IMR-90 (cell line): ENCODE measurements at regions not wholly inside any gene's neighbourhood (a gene's known extent, or its start where the extent isn't known, plus 50 kb on each side); places are given as distances from the start of the nearest gene placed in this dataset.

ENCODE experiments used
- ATAC-seq: fragments of 200-7000 bp; cut with Tn5 transposase; 2 replicates; pipeline ENCODE4 v1.9.1; 2020; ENCODE audit warnings: low read depth, mild to moderate bottlenecking, moderate library complexity
- BruUV-seq: library from RNA; stranded (reverse); fragments of 400-500 nt; replicated peaks from 2 replicates; lab custom pipeline; 2021; lab: Mats Ljungman, UMichigan
- CTCF ChIA-PET: fragments of 300-600 bp; formaldehyde crosslinking; extraction: SDS; loops from one replicate; lab custom pipeline; 2021; ENCODE audit warnings: antibody characterized with exemption; lab: Yijun Ruan, JAX
- POLR2A ChIA-PET: fragments of 300-600 bp; sonication (Branson Sonifier 250); formaldehyde crosslinking; loops from one replicate; lab custom pipeline; 2022; ENCODE audit warnings: antibody characterized with exemption; ENCODE audit not compliant: unreplicated experiment; lab: Charles Lee
- DNase-seq: peaks from one replicate; pipeline ENCODE4 v3.0.0; 2013
- H2AFZ ChIP-seq: replicated peaks from 2 replicates; pipeline ENCODE3; 2013; ENCODE audit warnings: low read length, mild to moderate bottlenecking; ENCODE audit not compliant: poor library complexity
- H2AK5ac ChIP-seq: 2 replicates; pipeline ENCODE4 v1.6.1; 2013; ENCODE audit warnings: low read depth, low read length, inconsistent platforms
- H2AK9ac ChIP-seq: replicated peaks from 2 replicates; pipeline ENCODE3; 2013; ENCODE audit warnings: mild to moderate bottlenecking, low read depth, low read length, moderate library complexity; ENCODE audit not compliant: poor library complexity
- H2BK120ac ChIP-seq: 2 replicates; pipeline ENCODE4 v1.6.1; 2013; ENCODE audit warnings: low read depth, low read length, inconsistent platforms
- H2BK15ac ChIP-seq: 3 replicates; pipeline ENCODE4 v1.6.1; 2013; ENCODE audit warnings: low read depth, low read length, inconsistent platforms
- H2BK20ac ChIP-seq: 2 replicates; pipeline ENCODE4 v1.6.1; 2013; ENCODE audit warnings: low read depth, mild to moderate bottlenecking, inconsistent platforms, low read length, moderate library complexity
- H2BK5ac ChIP-seq: 2 replicates; pipeline ENCODE4 v1.6.1; 2013; ENCODE audit warnings: mild to moderate bottlenecking, low read depth, low read length, inconsistent platforms; ENCODE audit not compliant: poor library complexity, severe bottlenecking
- H3K14ac ChIP-seq: replicated peaks from 2 replicates; pipeline ENCODE4 v1.6.1; 2013; ENCODE audit warnings: low read depth, low read length, inconsistent platforms
- H3K18ac ChIP-seq: 2 replicates; pipeline ENCODE4 v1.6.1; 2013; ENCODE audit warnings: low read depth, low read length, control low read depth
- H3K23ac ChIP-seq: 2 replicates; pipeline ENCODE4 v1.6.1; 2013; ENCODE audit warnings: low read depth, low read length, inconsistent platforms
- H3K27ac ChIP-seq: 2 replicates; pipeline ENCODE4 v1.5.1; 2013; ENCODE audit warnings: mild to moderate bottlenecking, control low read depth, low read length; ENCODE audit not compliant: insufficient read depth
- H3K27me3 ChIP-seq: 2 replicates; pipeline ENCODE4 v1.6.1; 2013; ENCODE audit warnings: low read length; ENCODE audit not compliant: control insufficient read depth, insufficient read depth
- H3K36me3 ChIP-seq: 2 replicates; pipeline ENCODE4 v1.6.1; 2013; ENCODE audit warnings: low read length, mixed read lengths; ENCODE audit not compliant: control insufficient read depth, insufficient read depth
- H3K4ac ChIP-seq: 2 replicates; pipeline ENCODE4 v1.6.1; 2013; ENCODE audit warnings: low read depth, low read length, inconsistent platforms
- H3K4me1 ChIP-seq: 2 replicates; pipeline ENCODE4 v1.6.1; 2013; ENCODE audit warnings: low read length, mixed read lengths; ENCODE audit not compliant: control insufficient read depth, insufficient read depth
- H3K4me2 ChIP-seq: 2 replicates; pipeline ENCODE4 v1.6.1; 2013; ENCODE audit warnings: low read depth, mild to moderate bottlenecking, control low read depth, low read length, moderate library complexity
- H3K4me3 ChIP-seq: 2 replicates; pipeline ENCODE4 v1.5.1; 2013; ENCODE audit warnings: low read depth, mild to moderate bottlenecking, control low read depth, low read length, moderate library complexity; ENCODE audit not compliant: insufficient read depth
- H3K56ac ChIP-seq: 2 replicates; pipeline ENCODE4 v1.6.1; 2013; ENCODE audit warnings: low read length, inconsistent platforms; ENCODE audit not compliant: insufficient read depth; ENCODE audit errors: extremely low read depth
- H3K79me1 ChIP-seq, 2 experiments: 2 replicates each; pipeline ENCODE4 v1.6.1; 2013; ENCODE audit warnings: low read length in 2 of 2, inconsistent platforms in 1 of 2, low read depth in 1 of 2
- H3K9ac ChIP-seq: 2 replicates; pipeline ENCODE4 v1.6.1; 2013; ENCODE audit warnings: low read depth, low read length, control low read depth
- H3K9me1 ChIP-seq: 2 replicates; pipeline ENCODE4 v1.6.1; 2013; ENCODE audit warnings: low read length, inconsistent platforms; ENCODE audit not compliant: insufficient read depth
- H3K9me3 ChIP-seq: 2 replicates; pipeline ENCODE4 v1.6.1; 2013; ENCODE audit warnings: low read length; ENCODE audit not compliant: control insufficient read depth, insufficient read depth
- H4K20me1 ChIP-seq: 2 replicates; pipeline ENCODE4 v1.6.1; 2013; ENCODE audit warnings: low read length, inconsistent platforms; ENCODE audit not compliant: insufficient read depth
- H4K5ac ChIP-seq: 2 replicates; pipeline ENCODE4 v1.6.1; 2013; ENCODE audit warnings: mild to moderate bottlenecking, low read depth, low read length, control low read depth
- H4K8ac ChIP-seq, 2 experiments: 2 replicates each; pipeline ENCODE4 v1.6.1; 2013; ENCODE audit warnings: low read depth in 2 of 2, low read length in 2 of 2, control low read depth in 1 of 2, inconsistent platforms in 1 of 2
- H4K91ac ChIP-seq: 2 replicates; pipeline ENCODE4 v1.6.1; 2013; ENCODE audit warnings: low read depth, low read length, inconsistent platforms; ENCODE audit not compliant: insufficient read depth
- CEBPB ChIP-seq: IDR thresholded peaks from 2 replicates; pipeline ENCODE4 v1.6.1; 2012; ENCODE audit warnings: low read depth, low read length, improper control_type of control experiment
- WGBS, 2 experiments: methylation state at CpG; one replicate each; pipeline versions ENCODE4 v1.1.5 to v1.1.7; 2013; ENCODE audit warnings: missing lambda C conversion rate in 2 of 2; ENCODE audit not compliant: insufficient read length in 1 of 2; ENCODE audit errors: extremely low coverage in 2 of 2; 5-methylcytosine and 5-hydroxymethylcytosine counted together
- dilution Hi-C: fragments of 300-500 bp; cut with HindIII; formaldehyde crosslinking; loops from one replicate; pipeline ENCODE4 v1.14.3; 2018; ENCODE audit warnings: low sequenced_read_pairs; ENCODE audit not compliant: unreplicated experiment
- in situ Hi-C: fragments of 300-500 bp; cut with MboI; formaldehyde crosslinking; loops from 3 replicates; pipeline ENCODE4 v1.14.3; 2019; ENCODE audit warnings: low sequenced_read_pairs, inconsistent platforms, mixed read lengths
- intact Hi-C: fragments of 100-400 bp; cut with micrococcal nuclease; formaldehyde crosslinking; loops from 2 replicates; pipeline ENCODE4 v1.10.0; 2022

- POLR2A ChIA-PET, result no interaction called here
Observed at GRCh38 chr17:73882590-73882989, 238.3 kb upstream of the SDK2 start.

More at GRCh38 chr17:73882590-73882989, 238.3 kb upstream of the SDK2 start:
- Histone ChIP-seq H3K27me3 (no peaks in the 10 kb centered on the region), H3K18ac (no peak overlapping the region), H2AK9ac (no peak overlapping the region), H3K9ac (no peak overlapping the region), H3K79me1 (no peaks in the 10 kb centered on the region), H4K8ac (no peak overlapping the region), H2BK120ac (no peak overlapping the region), H3K4me3 (no peak overlapping the region), H3K36me3 (no peaks in the 10 kb centered on the region), H2AFZ (no peak overlapping the region), H3K9me1 (no peaks in the 10 kb centered on the region), H3K27ac (no peak overlapping the region), H4K91ac (no peak overlapping the region), H2BK15ac (no peak overlapping the region), H2BK20ac (no peak overlapping the region), H4K5ac (no peak overlapping the region), H3K14ac (no peak overlapping the region), H2BK5ac (no peak overlapping the region), H3K4me1 (no peaks in the 10 kb centered on the region), H3K23ac (no peak overlapping the region), H3K4me2 (no peak overlapping the region), H4K20me1 (no peaks in the 10 kb centered on the region), H2AK5ac (no peak overlapping the region), H3K4ac (no peak overlapping the region), H3K56ac (no peak overlapping the region), H3K9me3 (peaks cover 41% of the 10 kb centered on the region)
- BruUV-seq, result no TSS peak
- dilution Hi-C loops, result no loop called here
- no peak for TF ChIP-seq CEBPB
- CTCF ChIA-PET, result no interaction called here
- ATAC-seq (no peak), DNase-seq (no peak)
- intact Hi-C loops, result no loop called here
- 0% methylated on average over 1 of the region's 5 CpGs; no CpG with 5 or more reads in 1 of the 2 experiments for WGBS, 2 experiments
- in situ Hi-C loops, result loop anchor here (25.0 kb wide), 1 partner anchor 205 kb away; no protein-coding TSS in a partner anchor
